Fibroblast of gingiva (primary cell): ENCODE measurements at regions not wholly inside any gene's neighbourhood (a gene's known extent, or its start where the extent isn't known, plus 50 kb on each side); places are given as distances from the start of the nearest gene placed in this dataset.

ENCODE experiments used
- DNase-seq: peaks from one replicate; pipeline ENCODE4 v3.0.0-alpha.2; 2011; ENCODE audit warnings: low read depth

GRCh38 chr11:19560156-19560555, 152.5 kb upstream of the NAV2 start:
- no peak for DNase-seq

GRCh38 chr11:19559746-19560145, 152.9 kb upstream of the NAV2 start:
- no peak for DNase-seq

GRCh38 chr11:19558189-19558986, 154.2 kb upstream of the NAV2 start:
- DNase-seq: no peak

GRCh38 chr11:19557720-19558140, 154.9 kb upstream of the NAV2 start:
- DNase-seq: peak; percentile 53

GRCh38 chr11:19557185-19557584, 155.5 kb upstream of the NAV2 start:
- DNase-seq: peak; percentile 37

GRCh38 chr11:19555266-19555665, 157.4 kb upstream of the NAV2 start:
- DNase-seq: no peak

- peak; percentile 62 for DNase-seq
These were observed 158.8 kb upstream of the NAV2 start for GRCh38 chr11:19553683-19554333.

- DNase-seq: no peak
These were observed 159.9 kb upstream of the NAV2 start for GRCh38 chr11:19552656-19553260.

- no peak for DNase-seq
These were observed 160.5 kb upstream of the NAV2 start for GRCh38 chr11:19552161-19552560.

GRCh38 chr11:19551457-19551856, 161.2 kb upstream of the NAV2 start:
- no peak for DNase-seq

- DNase-seq: no peak
These were observed 165.6 kb upstream of the NAV2 start for GRCh38 chr11:19547044-19547443.

GRCh38 chr11:19546325-19546724, 166.3 kb upstream of the NAV2 start:
- peak; percentile 12 for DNase-seq

- DNase-seq: no peak
These were observed 171.1 kb upstream of the NAV2 start for GRCh38 chr11:19541521-19542049.

GRCh38 chr11:19539861-19540260, 172.8 kb upstream of the NAV2 start:
- no peak for DNase-seq

- DNase-seq: no peak
These were observed 174.7 kb upstream of the NAV2 start for GRCh38 chr11:19537803-19538453.

- no peak for DNase-seq
These were observed 176.5 kb upstream of the NAV2 start for GRCh38 chr11:19536131-19536530.

GRCh38 chr11:19530505-19530904, 182.1 kb upstream of the NAV2 start:
- no peak for DNase-seq

- no peak for DNase-seq
These were observed 186.5 kb upstream of the NAV2 start for GRCh38 chr11:19526119-19526518.

- no peak for DNase-seq
These were observed 186.9 kb upstream of the NAV2 start for GRCh38 chr11:19525714-19526113.

GRCh38 chr11:19525276-19525675, 187.4 kb upstream of the NAV2 start:
- DNase-seq: no peak

- DNase-seq: no peak
These were observed 188.4 kb upstream of the NAV2 start for GRCh38 chr11:19524171-19524671.

- DNase-seq: no peak
These were observed 192.0 kb upstream of the NAV2 start for GRCh38 chr11:19520681-19521080.
